T-helper 22 cell (primary cell): ENCODE measurements at regions not wholly inside any gene's neighbourhood (a gene's known extent, or its start where the extent isn't known, plus 50 kb on each side); places are given as distances from the start of the nearest gene placed in this dataset.

Source experiments
- DNase-seq: peaks from one replicate; pipeline ENCODE4 v3.0.0-alpha.2; 2020; ENCODE audit warnings: low read depth

DNA sequence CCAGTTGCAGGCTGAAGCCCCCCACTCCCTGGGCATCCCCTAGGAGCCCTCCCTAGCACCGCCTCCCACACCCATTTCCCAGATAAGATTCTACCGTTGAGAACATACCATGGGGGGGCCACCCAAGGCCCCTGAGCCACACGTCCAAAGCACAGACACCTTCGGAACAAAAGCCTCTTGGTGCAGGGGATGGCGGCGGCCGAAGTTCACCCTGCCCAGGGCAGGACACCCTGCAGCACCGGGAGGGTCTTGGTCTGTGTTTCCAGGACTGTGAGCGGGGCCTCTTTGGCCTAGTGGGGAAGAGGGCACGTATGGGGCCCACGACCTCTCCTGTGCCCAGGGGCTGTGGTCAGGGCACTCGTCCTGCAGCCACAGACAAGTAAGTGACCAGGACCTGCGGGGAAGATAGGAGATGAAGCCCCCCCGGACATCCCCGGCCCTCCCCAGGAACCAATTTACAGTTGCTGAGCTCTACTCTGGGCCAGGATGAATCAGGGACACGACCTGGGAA lies 154.3 kb upstream of the C14orf180 start:
- no peak for DNase-seq

- no peak for DNase-seq
Observed at GRCh38 chr14:104425763-104426646, 153.6 kb upstream of the C14orf180 start.

DNA sequence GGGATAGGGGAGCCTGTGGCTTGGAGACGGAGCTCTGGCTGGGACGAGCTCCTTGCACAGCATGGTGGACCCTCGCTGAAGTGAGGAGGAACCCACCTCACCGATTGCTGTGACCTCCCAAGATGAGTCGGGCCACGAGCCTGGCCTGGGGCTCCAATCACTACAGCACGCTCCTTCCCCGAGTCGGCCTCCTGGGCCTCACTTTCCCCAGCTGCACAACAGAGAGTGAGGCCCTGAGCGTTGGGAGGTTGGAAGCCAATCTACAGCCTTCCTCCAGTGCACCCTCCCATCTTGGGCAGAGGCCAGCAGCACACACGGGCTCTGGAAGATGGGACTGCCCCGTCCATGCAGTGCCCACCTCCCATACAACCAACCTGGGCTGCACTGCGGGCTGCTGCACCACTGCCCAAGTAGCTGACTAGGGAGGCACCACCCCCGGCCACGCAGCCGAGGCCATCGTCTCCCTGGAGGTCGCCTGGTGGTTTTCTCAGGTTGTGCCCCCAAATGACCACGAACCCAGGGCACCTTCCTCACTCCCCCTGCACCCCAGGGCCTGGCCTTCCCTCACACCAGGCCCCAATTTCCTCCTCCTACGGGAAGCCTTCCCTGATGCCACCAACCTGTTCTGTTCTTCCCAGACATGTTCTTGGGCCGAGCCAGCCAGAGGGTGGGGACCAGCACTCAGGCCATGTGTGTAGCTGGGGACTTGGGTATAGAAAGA lies 152.3 kb upstream of the C14orf180 start:
- no peak for DNase-seq

DNA sequence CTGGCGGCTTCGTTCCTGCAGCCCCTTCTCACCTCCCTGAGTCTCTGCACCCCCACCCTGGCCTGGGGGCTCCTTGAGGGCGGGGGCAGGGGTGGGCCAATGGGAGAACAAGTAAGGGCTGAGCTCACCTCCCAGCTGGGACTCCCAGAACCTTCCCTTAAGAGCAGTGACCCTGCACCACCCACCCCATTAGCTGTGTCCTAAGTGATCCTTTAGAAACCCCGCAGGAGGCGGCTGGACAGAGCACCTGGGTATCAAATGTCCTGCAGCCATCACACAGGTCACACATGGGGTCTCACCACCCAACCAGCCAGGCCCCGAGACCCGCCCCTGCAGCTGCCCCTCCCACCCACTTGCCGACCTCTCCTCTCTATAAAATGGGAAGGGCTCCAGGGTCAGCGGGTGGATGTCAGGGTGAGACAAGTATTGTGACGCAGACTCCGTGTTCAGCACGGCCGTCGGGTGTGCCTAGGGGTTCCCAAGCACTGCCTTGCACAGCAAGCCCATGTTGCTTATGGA lies 151.2 kb upstream of the C14orf180 start:
- no peak for DNase-seq

GRCh38 chr14:104428860-104429259 lies 150.7 kb upstream of the C14orf180 start:
- DNase-seq: no peak

DNA sequence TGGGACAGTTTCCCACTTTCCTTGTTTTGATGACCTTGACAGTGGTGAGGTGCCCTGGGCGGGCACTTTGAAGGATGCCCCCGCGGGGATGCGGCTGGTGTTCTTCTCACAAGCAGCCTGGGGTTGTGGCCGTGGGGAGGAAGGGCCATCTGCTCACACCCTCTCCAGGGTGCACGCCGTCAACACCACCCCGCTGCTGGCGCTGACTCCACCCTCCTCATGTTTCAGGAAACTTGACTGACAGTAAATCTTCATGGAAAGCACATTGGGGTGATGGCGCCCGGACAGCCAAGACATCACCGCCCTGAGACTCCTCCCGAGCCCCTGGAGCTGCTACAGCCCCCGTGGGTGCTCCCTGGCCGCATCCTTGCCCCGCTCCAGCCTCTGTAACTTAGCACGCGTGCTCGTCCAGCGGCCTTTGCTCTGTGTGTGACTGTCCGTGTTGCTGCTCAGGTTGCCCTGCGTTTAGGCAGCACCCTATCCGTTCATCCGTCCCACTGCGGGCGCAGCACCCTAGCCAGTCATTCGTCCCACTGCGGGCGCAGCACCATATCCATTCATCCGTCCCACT lies 150.2 kb upstream of the C14orf180 start:
- no peak for DNase-seq

DNA sequence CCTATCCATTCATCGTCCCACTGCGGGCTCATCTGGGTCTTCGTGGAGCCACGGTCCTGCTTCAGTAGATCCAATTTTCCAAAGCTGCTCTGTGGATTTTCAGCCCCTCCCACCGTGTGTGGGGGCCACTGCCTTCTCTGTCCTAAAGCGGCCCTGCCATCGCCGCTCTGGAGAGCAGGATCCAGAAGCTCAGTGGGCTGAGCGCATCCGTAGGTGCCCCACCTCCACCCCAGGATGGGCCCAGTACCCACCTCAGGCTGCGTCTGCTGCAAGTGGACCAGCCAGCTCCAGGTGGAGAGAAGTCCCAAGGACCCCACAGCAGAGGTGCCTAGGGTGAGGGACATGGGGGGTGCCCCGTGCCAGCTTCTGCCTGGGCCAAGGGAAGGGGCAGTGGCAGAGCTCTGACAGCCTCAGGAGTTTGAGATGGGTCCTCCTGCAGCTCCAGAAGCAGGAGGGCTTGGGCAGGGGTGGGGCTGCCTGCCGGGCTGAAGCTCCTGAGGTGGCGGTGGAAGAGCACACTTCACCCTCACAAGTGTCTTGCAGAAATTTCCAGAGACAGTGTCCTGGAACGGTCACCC lies 148.1 kb upstream of the C14orf180 start:
- no peak for DNase-seq

GRCh38 chr14:104431929-104432541 lies 147.5 kb upstream of the C14orf180 start:
- no peak for DNase-seq

GRCh38 chr14:104432611-104433231 lies 146.8 kb upstream of the C14orf180 start:
- no peak for DNase-seq

DNA sequence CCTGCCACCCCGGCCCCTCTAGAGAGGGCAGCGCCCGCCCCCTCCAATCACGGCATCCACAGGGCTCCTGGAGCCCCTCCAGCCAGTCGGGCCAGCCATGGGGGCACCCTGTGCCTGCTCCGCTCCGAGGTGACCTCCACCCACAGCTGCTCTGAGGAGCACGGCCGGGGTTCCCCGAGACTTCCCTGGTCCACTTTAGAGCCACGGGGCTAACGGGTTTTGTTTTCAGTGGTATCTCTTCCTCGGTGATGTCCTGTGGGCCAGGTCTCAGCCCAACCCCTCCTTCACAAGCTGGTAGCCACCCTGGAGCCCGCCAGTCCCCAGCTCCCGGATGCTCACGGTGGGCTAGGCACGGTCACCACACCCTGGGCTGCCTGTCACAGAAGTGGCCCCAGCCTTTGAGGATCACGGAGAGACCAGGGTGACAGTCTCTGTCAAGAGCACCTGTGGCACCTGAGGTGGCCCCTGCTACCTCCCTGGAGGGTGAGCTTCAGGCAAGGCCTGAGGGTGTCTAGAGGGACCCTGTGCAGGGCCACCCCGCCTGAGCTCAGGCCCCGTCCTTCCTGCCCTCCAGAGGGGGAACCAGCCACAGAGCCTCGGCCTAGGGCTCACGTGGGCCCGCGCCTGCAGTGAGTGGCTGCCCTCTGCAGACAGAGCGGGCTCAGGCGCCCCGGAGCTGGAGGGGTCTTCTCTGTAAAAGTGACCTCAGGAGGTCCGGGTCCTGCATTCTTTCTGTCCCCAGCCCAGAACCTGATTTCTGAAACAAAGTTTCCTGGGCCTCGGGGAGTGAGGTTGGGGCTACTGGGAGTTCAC lies 146.0 kb upstream of the C14orf180 start:
- DNase-seq: no peak

GRCh38 chr14:104434214-104435076 lies 145.1 kb upstream of the C14orf180 start:
- no peak for DNase-seq

DNA sequence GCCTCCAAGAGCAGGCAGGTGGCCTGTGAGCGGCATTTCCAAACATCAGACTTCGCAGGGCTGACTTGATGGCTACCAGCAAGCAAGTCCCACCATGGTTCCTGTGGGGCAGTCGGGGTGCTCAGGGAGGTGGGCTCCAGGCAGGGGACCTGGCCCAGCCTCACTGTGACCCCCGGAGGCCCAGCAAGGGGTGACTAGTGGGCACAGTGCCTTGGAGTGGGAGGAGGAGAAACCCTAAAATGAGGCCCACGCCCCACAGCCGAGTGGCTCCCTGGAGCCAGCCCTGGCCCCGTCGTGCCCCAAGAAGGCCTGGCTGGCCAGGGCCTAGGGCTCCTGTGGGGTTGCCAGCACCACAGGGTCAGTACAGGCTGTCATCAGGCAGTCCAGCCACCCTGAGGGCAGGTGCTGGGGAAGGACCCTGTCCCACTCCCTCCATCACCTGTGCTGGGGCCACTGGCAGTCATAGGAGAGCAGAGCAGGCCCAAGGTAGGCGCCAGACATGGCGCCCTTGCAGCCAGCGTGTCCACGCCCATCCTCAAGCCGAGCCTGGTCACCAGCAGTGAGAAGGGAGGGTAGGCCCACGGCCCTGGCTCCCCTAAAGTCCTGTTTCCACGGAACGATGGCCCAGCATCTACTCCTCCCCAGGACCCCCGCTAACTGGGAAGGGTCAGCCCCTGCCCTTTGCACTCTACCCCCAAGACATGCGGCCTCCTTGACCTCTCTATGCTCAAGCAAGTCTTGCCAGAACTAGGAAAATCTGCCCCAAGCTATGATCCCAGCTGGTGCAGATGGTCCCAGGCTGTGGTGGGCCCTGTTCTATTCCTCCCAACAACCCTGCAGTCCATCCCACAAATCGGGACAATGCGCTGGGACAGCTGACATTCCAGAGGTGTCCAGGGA lies 144.2 kb upstream of the C14orf180 start:
- DNase-seq: no peak

DNA sequence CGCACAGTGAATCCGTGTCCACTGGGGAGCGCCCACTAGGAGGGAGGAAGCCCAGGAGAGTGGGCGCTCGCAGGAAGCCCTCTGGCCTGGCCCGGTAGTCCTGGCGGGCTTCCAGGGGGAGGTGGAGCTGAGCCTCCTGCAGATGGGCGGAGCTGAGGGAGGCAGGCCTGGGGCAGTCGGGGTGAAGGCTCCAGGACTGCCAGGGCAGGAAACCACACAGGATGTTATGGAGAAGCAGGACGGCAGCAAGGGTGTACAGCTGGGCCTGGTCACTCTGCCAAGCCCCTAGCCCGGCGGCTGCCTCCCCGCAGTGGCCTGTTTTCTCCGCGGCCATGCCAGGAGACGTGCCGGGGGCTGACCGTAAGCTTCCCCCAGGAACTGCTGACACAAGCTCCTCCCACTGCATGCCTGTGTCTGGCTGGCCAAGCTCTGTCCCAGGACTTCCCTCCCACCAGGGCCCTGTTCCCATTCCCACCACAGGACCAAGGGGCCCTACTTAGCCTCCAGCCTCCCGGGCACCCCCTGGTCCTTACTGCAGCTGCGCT lies 143.4 kb upstream of the C14orf180 start:
- no peak for DNase-seq

- DNase-seq: no peak
Observed at GRCh38 chr14:104436741-104437701, 142.5 kb upstream of the C14orf180 start.

DNA sequence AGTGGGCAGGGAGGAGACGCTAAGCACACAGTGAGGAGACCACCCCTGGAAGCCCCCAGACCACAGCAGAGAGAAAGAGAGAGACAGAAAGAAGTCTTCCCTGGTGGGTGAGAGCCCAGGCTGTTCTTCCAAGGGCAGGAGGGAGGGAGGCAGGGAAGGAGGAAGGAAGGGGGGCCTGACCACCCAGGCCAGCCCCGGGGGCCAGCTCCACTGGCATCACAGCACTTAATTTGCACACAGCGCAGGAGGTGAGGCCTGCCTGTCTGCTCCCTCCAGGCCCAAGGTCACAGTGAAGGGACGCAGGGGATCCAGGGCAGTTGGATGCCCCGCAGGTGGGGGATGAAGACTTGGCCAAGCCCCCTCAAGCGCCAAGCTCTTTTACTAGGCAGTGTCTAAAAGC lies 141.9 kb upstream of the C14orf180 start:
- no peak for DNase-seq

DNA sequence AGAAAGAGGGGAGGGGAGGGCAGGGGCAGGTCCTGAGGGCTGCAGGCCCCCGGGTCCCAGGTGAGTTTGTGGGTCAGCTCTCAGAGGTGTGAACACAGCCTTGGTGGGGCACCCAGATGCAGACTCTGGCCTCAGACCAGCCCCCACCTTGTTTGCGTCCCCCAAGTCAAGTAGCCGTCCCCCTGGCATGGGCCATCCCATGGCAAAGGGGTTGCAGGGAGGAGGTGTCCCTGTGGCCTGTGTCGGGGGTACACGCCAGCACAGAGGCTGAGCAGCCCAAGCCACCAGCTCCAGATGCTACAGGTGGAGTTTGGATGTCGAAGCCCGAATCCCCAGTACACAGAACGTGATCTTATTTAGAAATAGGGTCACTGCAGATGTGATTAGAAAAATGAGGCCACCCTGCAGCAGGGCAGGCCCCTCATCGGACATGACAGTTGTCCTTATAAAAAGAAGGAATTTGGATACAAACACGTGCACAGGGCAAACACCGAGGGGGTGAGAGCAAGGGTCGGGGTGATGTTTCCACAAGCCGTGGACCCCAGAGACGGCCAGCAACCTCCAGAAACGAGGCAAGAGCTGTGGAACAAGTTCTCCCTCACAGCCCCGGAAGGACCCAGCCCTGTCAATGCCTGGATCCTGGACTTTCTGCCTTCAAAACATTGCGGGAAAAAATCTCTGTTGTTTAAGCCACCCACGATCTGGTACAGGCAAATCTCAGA lies 141.2 kb upstream of the C14orf180 start:
- no peak for DNase-seq
